ENCODE measurements at regions not wholly inside any gene's neighbourhood (a gene's known extent, or its start where the extent isn't known, plus 50 kb on each side); places are given as distances from the start of the nearest gene placed in this dataset.

- TF ChIP-seq CTCF (IDR thresholded peaks at IDR 0.05): no peak
- TF ChIP-seq POLR2A (IDR thresholded peaks at IDR 0.05; ENCODE audit: low read depth): no peak
- no peak for TF ChIP-seq POLR2AphosphoS5 (IDR thresholded peaks at IDR 0.05)
- no peak for TF ChIP-seq EP300 (IDR thresholded peaks at IDR 0.05)
Measured at GRCh38 chr13:39226359-39226758, 188.1 kb downstream of the NHLRC3 start.

All from esophagus muscularis mucosa (tissue), 4 donors.